IMR-90 (cell line): ENCODE measurements at regions not wholly inside any gene's neighbourhood (a gene's known extent, or its start where the extent isn't known, plus 50 kb on each side); places are given as distances from the start of the nearest gene placed in this dataset.

ENCODE experiments used
- ATAC-seq: fragments of 200-7000 bp; cut with Tn5 transposase; 2 replicates; pipeline ENCODE4 v1.9.1; 2020; ENCODE audit warnings: low read depth, mild to moderate bottlenecking, moderate library complexity
- BruUV-seq: library from RNA; stranded (reverse); fragments of 400-500 nt; replicated peaks from 2 replicates; lab custom pipeline; 2021; lab: Mats Ljungman, UMichigan
- CTCF ChIA-PET: fragments of 300-600 bp; formaldehyde crosslinking; extraction: SDS; loops from one replicate; lab custom pipeline; 2021; ENCODE audit warnings: antibody characterized with exemption; lab: Yijun Ruan, JAX
- POLR2A ChIA-PET: fragments of 300-600 bp; sonication (Branson Sonifier 250); formaldehyde crosslinking; loops from one replicate; lab custom pipeline; 2022; ENCODE audit warnings: antibody characterized with exemption; ENCODE audit not compliant: unreplicated experiment; lab: Charles Lee
- DNase-seq: peaks from one replicate; pipeline ENCODE4 v3.0.0; 2013
- H2AFZ ChIP-seq: replicated peaks from 2 replicates; pipeline ENCODE3; 2013; ENCODE audit warnings: low read length, mild to moderate bottlenecking; ENCODE audit not compliant: poor library complexity
- H2AK5ac ChIP-seq: 2 replicates; pipeline ENCODE4 v1.6.1; 2013; ENCODE audit warnings: low read depth, low read length, inconsistent platforms
- H2AK9ac ChIP-seq: replicated peaks from 2 replicates; pipeline ENCODE3; 2013; ENCODE audit warnings: mild to moderate bottlenecking, low read depth, low read length, moderate library complexity; ENCODE audit not compliant: poor library complexity
- H2BK120ac ChIP-seq: 2 replicates; pipeline ENCODE4 v1.6.1; 2013; ENCODE audit warnings: low read depth, low read length, inconsistent platforms
- H2BK15ac ChIP-seq: 3 replicates; pipeline ENCODE4 v1.6.1; 2013; ENCODE audit warnings: low read depth, low read length, inconsistent platforms
- H2BK20ac ChIP-seq: 2 replicates; pipeline ENCODE4 v1.6.1; 2013; ENCODE audit warnings: low read depth, mild to moderate bottlenecking, inconsistent platforms, low read length, moderate library complexity
- H2BK5ac ChIP-seq: 2 replicates; pipeline ENCODE4 v1.6.1; 2013; ENCODE audit warnings: mild to moderate bottlenecking, low read depth, low read length, inconsistent platforms; ENCODE audit not compliant: poor library complexity, severe bottlenecking
- H3K14ac ChIP-seq: replicated peaks from 2 replicates; pipeline ENCODE4 v1.6.1; 2013; ENCODE audit warnings: low read depth, low read length, inconsistent platforms
- H3K18ac ChIP-seq: 2 replicates; pipeline ENCODE4 v1.6.1; 2013; ENCODE audit warnings: low read depth, low read length, control low read depth
- H3K23ac ChIP-seq: 2 replicates; pipeline ENCODE4 v1.6.1; 2013; ENCODE audit warnings: low read depth, low read length, inconsistent platforms
- H3K27ac ChIP-seq: 2 replicates; pipeline ENCODE4 v1.5.1; 2013; ENCODE audit warnings: mild to moderate bottlenecking, control low read depth, low read length; ENCODE audit not compliant: insufficient read depth
- H3K27me3 ChIP-seq: 2 replicates; pipeline ENCODE4 v1.6.1; 2013; ENCODE audit warnings: low read length; ENCODE audit not compliant: control insufficient read depth, insufficient read depth
- H3K36me3 ChIP-seq: 2 replicates; pipeline ENCODE4 v1.6.1; 2013; ENCODE audit warnings: low read length, mixed read lengths; ENCODE audit not compliant: control insufficient read depth, insufficient read depth
- H3K4ac ChIP-seq: 2 replicates; pipeline ENCODE4 v1.6.1; 2013; ENCODE audit warnings: low read depth, low read length, inconsistent platforms
- H3K4me1 ChIP-seq: 2 replicates; pipeline ENCODE4 v1.6.1; 2013; ENCODE audit warnings: low read length, mixed read lengths; ENCODE audit not compliant: control insufficient read depth, insufficient read depth
- H3K4me2 ChIP-seq: 2 replicates; pipeline ENCODE4 v1.6.1; 2013; ENCODE audit warnings: low read depth, mild to moderate bottlenecking, control low read depth, low read length, moderate library complexity
- H3K4me3 ChIP-seq: 2 replicates; pipeline ENCODE4 v1.5.1; 2013; ENCODE audit warnings: low read depth, mild to moderate bottlenecking, control low read depth, low read length, moderate library complexity; ENCODE audit not compliant: insufficient read depth
- H3K56ac ChIP-seq: 2 replicates; pipeline ENCODE4 v1.6.1; 2013; ENCODE audit warnings: low read length, inconsistent platforms; ENCODE audit not compliant: insufficient read depth; ENCODE audit errors: extremely low read depth
- H3K79me1 ChIP-seq, 2 experiments: 2 replicates each; pipeline ENCODE4 v1.6.1; 2013; ENCODE audit warnings: low read length in 2 of 2, inconsistent platforms in 1 of 2, low read depth in 1 of 2
- H3K9ac ChIP-seq: 2 replicates; pipeline ENCODE4 v1.6.1; 2013; ENCODE audit warnings: low read depth, low read length, control low read depth
- H3K9me1 ChIP-seq: 2 replicates; pipeline ENCODE4 v1.6.1; 2013; ENCODE audit warnings: low read length, inconsistent platforms; ENCODE audit not compliant: insufficient read depth
- H3K9me3 ChIP-seq: 2 replicates; pipeline ENCODE4 v1.6.1; 2013; ENCODE audit warnings: low read length; ENCODE audit not compliant: control insufficient read depth, insufficient read depth
- H4K20me1 ChIP-seq: 2 replicates; pipeline ENCODE4 v1.6.1; 2013; ENCODE audit warnings: low read length, inconsistent platforms; ENCODE audit not compliant: insufficient read depth
- H4K5ac ChIP-seq: 2 replicates; pipeline ENCODE4 v1.6.1; 2013; ENCODE audit warnings: mild to moderate bottlenecking, low read depth, low read length, control low read depth
- H4K8ac ChIP-seq, 2 experiments: 2 replicates each; pipeline ENCODE4 v1.6.1; 2013; ENCODE audit warnings: low read depth in 2 of 2, low read length in 2 of 2, control low read depth in 1 of 2, inconsistent platforms in 1 of 2
- H4K91ac ChIP-seq: 2 replicates; pipeline ENCODE4 v1.6.1; 2013; ENCODE audit warnings: low read depth, low read length, inconsistent platforms; ENCODE audit not compliant: insufficient read depth
- BHLHE40 ChIP-seq: fragments of 150-350 bp; IDR thresholded peaks from 2 replicates; pipeline ENCODE4 v1.6.1; 2016; ENCODE audit warnings: mild to moderate bottlenecking, low read depth, low read length
- CEBPB ChIP-seq: IDR thresholded peaks from 2 replicates; pipeline ENCODE4 v1.6.1; 2012; ENCODE audit warnings: low read depth, low read length, improper control_type of control experiment
- CHD1 ChIP-seq: IDR thresholded peaks from 2 replicates; pipeline ENCODE4 v1.6.1; 2012; ENCODE audit warnings: low read depth, low read length, improper control_type of control experiment
- CTCF ChIP-seq: conservative IDR thresholded peaks from 2 replicates; pipeline ENCODE4 v1.5.1; 2012; ENCODE audit warnings: mild to moderate bottlenecking, low read depth, low read length, improper control_type of control experiment
- ELK1 ChIP-seq: fragments of 150-350 bp; IDR thresholded peaks from 2 replicates; pipeline ENCODE4 v1.6.1; 2016; ENCODE audit warnings: low read depth, mild to moderate bottlenecking, low read length, moderate library complexity, borderline replicate concordance
- FOS ChIP-seq: fragments of 150-350 bp; IDR thresholded peaks from 2 replicates; pipeline ENCODE4 v1.6.1; 2016; ENCODE audit warnings: low read depth, low read length
- MAFK ChIP-seq: IDR thresholded peaks from 2 replicates; pipeline ENCODE4 v1.6.1; 2012; ENCODE audit warnings: low read depth, low read length, improper control_type of control experiment
- MAZ ChIP-seq: IDR thresholded peaks from 2 replicates; pipeline ENCODE4 v1.6.1; 2012; ENCODE audit warnings: low read depth, mild to moderate bottlenecking, low read length, improper control_type of control experiment, moderate library complexity, borderline replicate concordance
- MXI1 ChIP-seq: IDR thresholded peaks from 2 replicates; pipeline ENCODE4 v1.6.1; 2012; ENCODE audit warnings: low read depth, mild to moderate bottlenecking, low read length, moderate library complexity, borderline replicate concordance
- NFE2L2 ChIP-seq: fragments of 150-350 bp; IDR thresholded peaks from 2 replicates; pipeline ENCODE4 v1.6.1; 2016; ENCODE audit warnings: low read depth, mild to moderate bottlenecking, low read length
- POLR2A ChIP-seq: IDR thresholded peaks from 2 replicates; pipeline ENCODE4 v1.6.1; 2012; ENCODE audit warnings: mild to moderate bottlenecking, low read depth, low read length
- RAD21 ChIP-seq: IDR thresholded peaks from 2 replicates; pipeline ENCODE4 v1.6.1; 2012; ENCODE audit warnings: low read length, improper control_type of control experiment
- RCOR1 ChIP-seq: IDR thresholded peaks from 2 replicates; pipeline ENCODE4 v1.6.1; 2012; ENCODE audit warnings: mild to moderate bottlenecking, low read length, improper control_type of control experiment; ENCODE audit not compliant: insufficient replicate concordance
- RFX5 ChIP-seq: IDR thresholded peaks from 2 replicates; pipeline ENCODE4 v1.8.0; 2012; ENCODE audit warnings: low read depth, mild to moderate bottlenecking, low read length, moderate library complexity
- USF2 ChIP-seq: fragments of 150-350 bp; IDR thresholded peaks from 2 replicates; pipeline ENCODE4 v1.6.1; 2017; ENCODE audit warnings: mild to moderate bottlenecking, antibody characterized with exemption, low read length, low read depth
- WGBS, 2 experiments: methylation state at CpG; one replicate each; pipeline versions ENCODE4 v1.1.5 to v1.1.7; 2013; ENCODE audit warnings: missing lambda C conversion rate in 2 of 2; ENCODE audit not compliant: insufficient read length in 1 of 2; ENCODE audit errors: extremely low coverage in 2 of 2; 5-methylcytosine and 5-hydroxymethylcytosine counted together
- dilution Hi-C: fragments of 300-500 bp; cut with HindIII; formaldehyde crosslinking; loops from one replicate; pipeline ENCODE4 v1.14.3; 2018; ENCODE audit warnings: low sequenced_read_pairs; ENCODE audit not compliant: unreplicated experiment
- in situ Hi-C: fragments of 300-500 bp; cut with MboI; formaldehyde crosslinking; loops from 3 replicates; pipeline ENCODE4 v1.14.3; 2019; ENCODE audit warnings: low sequenced_read_pairs, inconsistent platforms, mixed read lengths
- intact Hi-C: fragments of 100-400 bp; cut with micrococcal nuclease; formaldehyde crosslinking; loops from 2 replicates; pipeline ENCODE4 v1.10.0; 2022

- peak overlapping the region; percentile 11 for H2BK5ac ChIP-seq
- H3K23ac ChIP-seq: peak overlapping the region; percentile 24; the same call in 1 of the 2 replicates
- no peak overlapping the region for H3K56ac ChIP-seq
- H3K9ac ChIP-seq: no peak overlapping the region
- H3K79me1 ChIP-seq: no peaks in the 10 kb centered on the region
- 90% methylated on average over 8 of the region's 8 CpGs; no CpG with 5 or more reads in 1 of the 2 experiments for WGBS, 2 experiments
- POLR2A ChIA-PET: no interaction called here
- no peak overlapping the region for H2AFZ ChIP-seq
- BruUV-seq: no TSS peak
- H4K91ac ChIP-seq: no peak overlapping the region
- H3K27ac ChIP-seq: no peak overlapping the region
- no peak overlapping the region for H2BK120ac ChIP-seq
- no peak overlapping the region for H4K5ac ChIP-seq
- no peak overlapping the region for H3K4me3 ChIP-seq
- no peak overlapping the region for H2AK5ac ChIP-seq
- no peaks in the 10 kb centered on the region for H3K36me3 ChIP-seq
- peaks cover 5% of the 10 kb centered on the region; the same call in 1 of the 2 replicates for H3K4me1 ChIP-seq
- DNase-seq (no peak), ATAC-seq (no peak)
- in situ Hi-C loops (no loop called here), intact Hi-C loops (no loop called here), dilution Hi-C loops (no loop called here)
- H3K18ac ChIP-seq: no peak overlapping the region
- H3K4ac ChIP-seq: no peak overlapping the region
- H3K27me3 ChIP-seq: no peaks in the 10 kb centered on the region
- no peaks in the 10 kb centered on the region; the same call in 1 of the 2 replicates for H4K20me1 ChIP-seq
- no peak overlapping the region for H4K8ac ChIP-seq
- no peaks in the 10 kb centered on the region for H3K9me3 ChIP-seq
- no peak overlapping the region for H2BK20ac ChIP-seq
- no peak overlapping the region for H2AK9ac ChIP-seq
- H3K14ac ChIP-seq: no peak overlapping the region
- H2BK15ac ChIP-seq: no peak overlapping the region
- CTCF ChIA-PET: no interaction called here
- peaks cover 9% of the 10 kb centered on the region for H3K9me1 ChIP-seq
- H3K4me2 ChIP-seq: no peak overlapping the region
- TF ChIP-seq NFE2L2 (no peak), RAD21 (no peak), BHLHE40 (no peak), MXI1 (no peak), USF2 (no peak), MAFK (no peak), RFX5 (no peak), ELK1 (no peak), RCOR1 (no peak), CEBPB (no peak), CTCF (no peak), FOS (no peak), POLR2A (no peak), CHD1 (no peak), MAZ (no peak)
Measured at GRCh38 chr17:72303787-72304733, 183.2 kb downstream of the SOX9 start.
